Amniotic epithelial cell (primary cell): ENCODE measurements at regions not wholly inside any gene's neighbourhood (a gene's known extent, or its start where the extent isn't known, plus 50 kb on each side); places are given as distances from the start of the nearest gene placed in this dataset.
"Not testable (repeated sequence)": the region's sequence is repeated elsewhere in the genome, so short reads cannot be mapped to it uniquely, and the experiment has no call there.

Experiments used
- DNase-seq: peaks from one replicate; pipeline ENCODE4 v3.0.0-alpha.2; 2010; ENCODE audit warnings: low read depth

DNA sequence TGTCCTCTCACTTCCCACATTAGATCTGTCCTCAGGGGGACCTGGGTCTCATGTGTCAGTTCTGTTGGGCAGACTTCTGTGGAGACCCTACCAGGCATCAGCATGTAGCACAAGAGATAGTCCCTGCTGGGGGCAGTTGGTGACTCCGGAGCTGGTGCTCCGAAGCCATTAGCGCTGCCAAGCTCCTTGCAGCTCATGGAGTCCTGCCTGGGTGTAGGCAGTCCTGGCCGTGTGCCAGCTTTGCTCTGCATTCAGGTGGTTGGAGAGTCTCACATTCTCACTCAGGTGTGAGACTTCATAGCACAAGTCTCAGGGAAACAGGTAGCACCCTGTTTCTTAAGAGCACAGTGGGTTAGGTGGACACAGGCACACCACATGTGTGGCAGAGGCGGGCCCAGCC is 202.3 kb downstream of the LIPI start:
- not testable (repeated sequence) for DNase-seq

DNA sequence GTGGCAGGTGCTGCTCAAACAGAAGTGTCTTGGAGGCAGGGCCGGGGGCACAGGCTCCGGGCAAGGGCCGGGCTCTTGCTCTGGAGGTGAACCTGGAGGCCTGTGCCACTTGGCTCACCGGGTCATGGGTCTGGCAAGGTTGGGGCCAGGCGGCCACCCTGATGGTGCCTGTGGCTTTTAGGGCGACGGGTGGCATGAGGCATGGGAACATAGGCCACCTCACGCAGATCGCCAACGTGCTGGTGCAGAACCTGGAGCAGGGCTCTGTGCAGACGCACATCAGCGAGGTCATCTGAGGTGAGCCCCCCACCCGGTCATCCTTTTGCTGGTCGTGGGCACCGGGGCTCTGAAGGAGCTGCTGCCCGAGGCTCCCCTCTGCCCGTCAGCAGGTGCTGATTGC is 202.7 kb downstream of the LIPI start:
- not testable (repeated sequence) for DNase-seq

DNA sequence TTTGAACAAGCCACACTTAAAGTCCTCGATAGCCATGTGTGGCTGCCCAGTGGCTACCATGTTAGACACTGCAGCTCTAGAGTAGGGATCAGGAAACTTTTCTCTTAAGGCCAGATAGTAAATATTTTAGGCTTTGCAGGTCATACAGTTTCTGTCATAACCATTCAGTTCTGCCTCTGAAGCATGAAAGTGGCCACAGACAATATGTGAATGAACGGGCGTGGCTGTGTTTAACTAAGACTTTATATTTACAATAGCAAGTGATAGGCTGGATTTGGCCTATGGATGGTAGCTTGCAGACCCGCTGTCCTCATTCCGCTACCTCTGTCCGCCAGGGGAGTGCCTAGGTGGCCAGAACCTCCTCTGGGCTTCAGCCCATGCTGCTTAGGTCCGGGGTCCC is 204.6 kb downstream of the LIPI start:
- DNase-seq = not testable (repeated sequence)

DNA sequence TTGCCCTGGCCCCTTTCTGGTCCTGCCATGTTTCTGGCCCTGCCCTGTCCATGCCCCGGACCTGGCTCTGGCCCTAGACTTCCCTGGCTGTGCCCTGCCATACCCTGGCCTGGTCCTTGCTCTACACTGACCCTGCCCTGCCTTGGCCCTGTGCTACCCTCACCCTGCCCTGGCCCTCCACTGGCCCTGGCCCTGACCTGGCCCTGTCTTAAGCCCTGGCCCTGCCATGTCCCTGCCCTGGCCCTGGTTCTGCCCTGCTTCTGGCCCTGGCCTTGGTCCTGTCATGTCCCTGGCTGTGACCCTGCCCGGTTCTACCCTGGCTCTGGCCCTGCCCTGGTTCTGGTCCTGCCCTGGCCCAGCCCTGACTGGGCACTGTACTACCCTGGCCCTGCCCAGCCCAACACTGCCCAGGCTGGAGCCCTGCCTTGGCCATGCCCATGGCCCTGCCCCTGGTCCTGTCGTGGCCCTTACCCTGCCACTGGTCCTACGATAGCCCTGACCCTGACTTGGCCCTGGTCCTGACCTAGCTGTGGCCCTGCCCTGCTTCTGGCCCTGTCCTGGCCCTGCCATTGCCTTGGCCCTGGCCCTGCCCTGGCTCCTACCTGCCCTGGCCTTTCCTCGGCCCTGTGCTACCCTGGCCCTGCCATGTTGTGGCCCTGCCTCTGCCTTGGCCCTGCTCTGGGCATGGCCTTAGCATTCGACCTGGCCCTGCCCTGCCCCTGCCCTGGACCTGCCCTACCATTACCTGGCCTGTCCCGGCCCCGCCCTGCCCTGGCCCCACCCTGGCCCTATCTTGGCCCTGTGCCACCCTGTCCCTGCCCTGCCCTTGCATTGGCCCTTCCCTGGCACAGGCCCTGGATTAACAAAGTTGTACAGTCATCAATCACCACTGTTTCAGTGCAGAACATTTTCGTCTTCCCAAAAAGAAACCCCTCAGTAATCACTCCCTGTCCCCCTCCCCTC is 223.5 kb downstream of the LIPI start:
- DNase-seq = not testable (repeated sequence)

DNA sequence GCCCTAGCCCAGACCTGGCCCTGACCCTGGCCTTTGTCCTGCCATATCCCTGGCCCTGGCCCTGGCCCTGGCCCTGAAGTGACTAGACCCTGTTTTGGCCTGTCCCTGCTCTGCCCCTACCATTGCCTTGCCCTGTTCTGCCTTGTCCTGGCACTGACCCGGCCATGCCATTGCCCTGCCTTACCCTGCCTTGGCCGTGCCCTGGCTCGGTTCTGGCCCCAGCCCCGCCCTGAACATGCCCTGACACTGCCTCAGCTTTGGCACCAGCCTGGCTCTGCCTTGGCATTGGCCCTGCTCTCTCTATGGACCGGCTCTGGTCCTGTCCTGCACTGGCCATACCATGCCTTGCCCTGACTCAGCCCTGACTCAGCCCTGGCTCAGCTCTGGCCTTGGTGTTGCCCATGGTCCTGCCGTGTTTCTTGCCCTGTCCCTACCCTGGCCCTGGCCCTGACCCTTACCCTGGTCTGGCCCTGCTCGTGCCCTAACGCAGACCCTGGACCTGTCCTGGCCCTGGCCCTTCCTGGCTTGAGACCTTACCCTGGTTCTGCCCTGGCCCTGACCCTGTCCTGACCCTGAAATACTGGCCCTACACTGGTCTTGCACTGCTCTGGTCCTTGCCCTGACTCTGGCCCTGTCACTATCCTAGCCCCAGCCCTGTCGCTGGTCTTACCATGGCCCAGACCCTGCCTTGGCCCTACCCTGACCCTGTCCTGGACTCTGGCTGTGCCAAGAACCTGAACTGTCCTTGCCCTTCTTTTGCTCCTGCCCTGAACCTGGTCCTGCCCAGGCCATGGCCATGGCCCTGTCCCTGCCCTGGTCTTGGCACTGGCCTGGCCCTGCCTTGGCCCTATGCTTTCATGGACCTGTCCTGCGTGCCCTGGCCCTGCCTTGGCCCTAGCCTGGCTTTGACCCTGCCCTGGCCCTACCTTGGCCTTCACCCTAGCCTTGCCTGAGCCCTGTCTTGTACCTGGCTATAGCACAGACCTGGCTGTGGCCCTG is 224.6 kb downstream of the LIPI start:
- DNase-seq = not testable (repeated sequence)

DNA sequence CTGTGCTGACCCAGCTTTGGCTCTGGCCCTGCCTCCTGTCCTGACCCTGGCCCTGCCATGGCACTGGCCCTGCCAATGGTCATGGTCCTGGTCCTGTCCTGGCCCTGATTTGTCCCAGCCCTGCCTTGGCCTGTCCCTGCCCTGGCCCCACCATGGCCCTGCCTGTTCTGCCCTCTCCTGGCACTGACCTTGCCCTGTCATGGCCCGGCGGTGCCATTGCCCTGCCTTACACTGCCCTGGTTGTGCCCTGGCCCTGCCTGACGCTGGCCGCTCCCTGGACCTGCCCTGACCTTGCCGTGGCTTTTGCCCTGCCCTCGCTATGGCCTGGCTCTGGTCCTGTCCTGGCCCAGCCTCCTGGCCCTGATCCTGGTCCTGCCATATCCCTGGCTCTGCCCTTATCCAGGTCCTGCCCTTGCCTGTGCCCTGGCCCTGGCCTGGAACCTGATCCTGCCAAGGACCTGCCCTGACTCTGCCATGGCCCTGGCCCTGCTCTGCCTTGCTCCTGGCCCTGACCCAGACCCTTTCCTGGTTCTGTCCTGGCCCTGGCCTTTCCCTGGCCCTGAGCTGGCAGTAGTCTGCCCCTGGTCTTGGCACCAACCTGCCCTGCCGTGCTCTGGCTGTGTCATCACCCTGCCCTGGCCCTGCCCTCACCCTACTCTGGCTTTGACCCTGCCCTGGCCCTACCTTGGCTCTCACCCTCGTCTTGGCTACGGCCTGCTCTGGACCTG is 225.5 kb downstream of the LIPI start:
- DNase-seq = not testable (repeated sequence)

DNA sequence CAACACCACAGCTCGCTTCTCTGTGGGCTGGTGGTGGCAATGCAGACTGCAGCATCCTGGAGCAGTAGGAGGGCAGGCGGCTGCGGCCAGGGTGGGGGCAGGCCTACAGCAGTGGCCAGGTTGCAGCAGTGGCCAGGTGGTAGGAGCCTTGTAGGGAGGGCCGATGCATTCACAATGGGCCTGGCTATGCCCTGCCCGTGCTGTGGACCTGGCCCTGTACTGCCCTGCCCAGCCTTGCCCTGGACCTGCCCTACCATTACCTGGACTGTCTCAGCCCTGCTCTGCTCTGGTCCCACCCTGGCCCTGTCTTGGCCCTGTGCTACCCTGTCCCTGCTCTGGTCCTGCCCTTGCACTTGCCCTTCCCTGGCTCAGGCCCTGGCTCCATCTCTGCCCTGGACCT is 226.0 kb downstream of the LIPI start:
- DNase-seq = not testable (repeated sequence)

DNA sequence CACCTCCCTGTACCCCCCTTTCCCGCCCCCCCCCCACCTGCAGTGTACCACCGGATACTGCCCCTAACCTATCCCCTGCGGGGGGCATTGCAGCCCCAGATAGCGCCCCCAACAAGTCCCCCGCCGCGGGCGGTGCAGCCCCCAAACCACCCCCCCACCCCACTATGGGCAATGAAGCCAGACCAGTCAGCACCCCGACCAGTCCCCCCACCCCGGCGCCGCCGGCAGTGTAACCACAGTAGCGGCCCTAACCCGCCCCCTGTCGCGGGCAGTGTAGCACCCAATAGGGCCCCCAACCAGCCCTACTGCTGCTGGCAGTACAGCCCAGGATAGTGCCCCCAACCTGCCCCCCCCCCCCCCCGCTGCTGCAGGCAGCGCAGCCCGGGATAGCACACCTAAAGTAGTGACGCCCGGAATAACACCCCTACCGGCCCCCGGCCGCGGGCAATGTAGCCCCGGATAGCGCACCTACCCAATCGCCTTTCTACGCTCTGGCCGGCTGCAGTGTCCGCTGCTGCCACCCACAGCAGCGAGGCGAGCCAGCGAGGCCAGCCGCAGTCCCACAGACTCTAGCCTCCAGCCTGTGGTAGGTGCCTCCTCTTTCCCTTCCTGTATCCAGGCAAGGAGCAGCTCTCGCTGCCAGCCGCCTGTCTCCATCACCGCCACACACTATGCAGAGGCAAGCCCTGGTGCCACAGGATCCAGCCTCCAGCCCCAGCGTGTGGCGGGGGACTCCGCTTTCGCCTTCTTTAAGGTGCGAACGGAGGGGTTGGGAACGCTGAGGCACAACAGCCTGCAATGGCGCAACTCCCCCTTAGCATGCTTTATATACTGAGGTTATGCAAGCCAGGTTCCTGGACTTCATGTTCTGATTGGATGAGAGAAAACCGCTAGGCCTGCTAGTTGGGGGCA is 229.3 kb downstream of the LIPI start:
- DNase-seq = not testable (repeated sequence)

DNA sequence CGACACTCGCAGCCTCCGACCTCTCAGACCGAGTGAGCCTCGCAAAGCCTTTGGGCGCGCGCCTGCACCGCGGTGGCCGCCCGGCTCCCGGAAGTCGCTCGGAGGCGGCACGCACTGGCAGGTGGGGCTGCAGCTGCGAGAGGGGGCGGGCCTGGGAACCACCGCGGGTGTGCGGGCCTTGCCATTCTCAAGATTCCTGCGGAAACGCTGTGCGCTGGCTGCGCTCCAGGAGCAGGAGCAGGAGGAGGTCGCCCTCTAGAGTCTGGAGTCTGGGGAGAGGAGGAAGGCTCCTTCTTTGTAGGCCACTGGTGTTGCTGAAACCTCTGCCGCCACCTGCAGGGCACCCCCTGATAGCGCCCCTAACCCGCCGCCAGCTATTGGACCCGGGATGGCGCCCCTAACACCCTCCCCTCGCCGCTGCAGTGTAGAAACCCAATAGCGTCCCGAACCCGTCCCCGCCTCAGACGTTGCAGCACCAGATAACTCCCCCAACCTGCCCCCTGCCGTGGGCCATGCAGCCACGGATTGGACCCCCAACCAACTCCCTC is 230.6 kb downstream of the LIPI start:
- DNase-seq = not testable (repeated sequence)

DNA sequence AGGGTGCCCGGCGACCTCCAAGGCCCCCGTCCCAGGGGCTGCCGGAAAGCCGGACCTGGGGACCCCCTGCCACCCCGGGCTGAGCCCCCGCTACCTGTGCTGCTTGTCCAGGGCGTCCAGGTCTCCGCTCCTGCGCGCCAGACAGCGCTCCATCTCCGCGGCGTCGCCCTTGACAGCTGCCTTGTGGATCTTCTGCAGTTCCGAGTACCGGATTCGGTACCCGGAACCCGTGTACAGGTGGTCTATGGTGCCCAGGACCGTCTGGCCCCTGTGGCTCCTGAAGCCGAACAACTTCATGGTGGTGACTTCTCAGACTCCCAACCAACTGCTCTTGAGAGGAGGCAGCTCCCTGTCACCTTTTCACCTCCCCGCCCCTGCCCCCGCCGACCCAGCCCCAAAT is 231.1 kb downstream of the LIPI start:
- not testable (repeated sequence) for DNase-seq

DNA sequence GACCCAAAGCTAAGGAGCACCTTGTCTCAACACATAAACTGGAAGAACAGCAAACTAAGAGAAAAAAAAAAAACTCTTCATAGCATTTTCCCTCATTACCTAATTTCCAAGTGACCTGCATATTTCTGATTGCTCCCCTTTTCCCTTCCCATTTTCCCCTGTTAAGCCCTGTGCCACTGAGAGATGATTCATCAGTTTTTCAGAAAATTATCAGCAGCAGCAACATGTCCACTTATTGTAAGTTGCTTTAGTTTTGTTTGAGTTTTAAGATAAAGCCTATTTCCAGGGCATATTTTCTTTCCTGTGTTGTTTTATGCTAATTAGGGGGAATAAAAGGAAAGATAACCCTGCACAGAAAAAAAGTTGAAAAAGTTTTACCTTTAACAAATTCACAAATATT is 236.2 kb downstream of the LIPI start:
- not testable (repeated sequence) for DNase-seq

DNA sequence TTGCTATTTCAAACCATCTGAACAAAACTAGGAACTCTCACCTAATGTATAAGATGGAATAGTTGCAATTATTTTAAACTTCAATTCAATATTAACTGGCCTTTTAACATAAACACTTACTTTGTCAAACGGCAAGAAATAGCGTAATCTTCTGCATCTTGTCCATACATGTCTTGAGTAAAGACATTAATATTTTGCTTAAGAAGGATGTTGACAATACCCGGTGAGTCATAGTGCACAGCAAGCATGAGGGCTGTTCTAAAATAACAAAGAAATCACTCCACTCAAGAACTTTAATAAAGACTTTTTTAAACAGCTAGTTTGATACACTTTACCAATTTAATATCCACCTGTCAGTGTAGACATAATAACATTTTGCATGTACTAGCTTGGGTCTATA is 240.9 kb downstream of the LIPI start:
- DNase-seq = not testable (repeated sequence)

DNA sequence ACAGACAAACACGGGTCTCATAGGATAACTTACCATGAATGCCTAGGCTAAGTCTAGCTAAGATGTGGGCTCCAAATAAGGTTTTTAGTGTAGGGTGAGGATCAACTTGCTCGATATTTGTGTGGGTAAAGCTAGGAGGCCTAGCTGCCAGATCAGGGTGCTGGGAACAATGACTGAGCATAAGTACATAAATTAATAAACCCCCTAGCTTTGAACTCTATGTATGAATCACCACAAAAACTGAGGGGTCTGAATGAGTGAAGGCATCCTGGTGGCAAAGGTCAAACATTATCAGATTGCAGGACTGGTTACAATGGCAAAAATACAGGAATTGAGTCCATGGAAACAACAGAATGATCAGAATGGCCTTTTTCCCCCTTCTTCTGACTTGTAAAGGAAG is 241.8 kb downstream of the LIPI start:
- DNase-seq = not testable (repeated sequence)

DNA sequence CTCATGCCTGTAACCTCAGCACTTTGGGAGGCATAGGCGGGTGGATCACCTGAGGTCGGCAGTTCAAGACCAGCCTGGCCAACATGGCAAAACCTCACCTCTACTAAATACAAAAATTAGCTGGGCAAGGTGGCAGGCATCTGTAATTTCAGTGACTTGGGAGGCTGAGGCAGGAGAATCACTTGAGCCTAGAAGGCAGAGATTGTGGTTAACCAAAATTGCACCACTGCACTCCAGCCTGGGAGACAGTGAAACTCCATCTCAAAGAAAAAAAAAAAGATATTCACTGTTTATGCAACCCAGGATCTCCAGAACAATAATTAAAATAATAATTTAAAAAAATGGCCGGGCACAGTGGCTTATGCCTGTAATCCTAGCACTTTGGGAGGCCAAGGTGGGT is 247.5 kb downstream of the LIPI start:
- DNase-seq = not testable (repeated sequence)

DNA sequence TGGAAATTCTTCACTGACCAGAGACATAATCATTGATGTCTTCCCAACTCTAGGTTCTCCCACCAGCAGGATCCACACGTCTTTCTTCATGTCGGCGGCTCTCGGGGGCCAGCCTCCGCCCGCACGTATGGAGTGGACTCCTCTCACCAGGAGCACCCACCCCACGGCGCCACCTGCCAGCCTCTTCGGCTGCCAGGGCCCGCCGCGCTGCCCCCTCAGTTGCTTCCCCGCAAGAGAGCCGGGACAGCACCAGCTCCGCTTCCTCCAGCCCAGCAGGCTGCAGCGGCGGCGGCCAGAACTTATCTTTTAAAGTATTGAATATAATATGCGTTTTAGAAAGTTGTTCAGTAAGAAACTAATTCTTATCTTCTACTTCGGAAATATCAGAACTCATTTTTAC is 273.5 kb downstream of the LIPI start:
- DNase-seq = no peak

DNA sequence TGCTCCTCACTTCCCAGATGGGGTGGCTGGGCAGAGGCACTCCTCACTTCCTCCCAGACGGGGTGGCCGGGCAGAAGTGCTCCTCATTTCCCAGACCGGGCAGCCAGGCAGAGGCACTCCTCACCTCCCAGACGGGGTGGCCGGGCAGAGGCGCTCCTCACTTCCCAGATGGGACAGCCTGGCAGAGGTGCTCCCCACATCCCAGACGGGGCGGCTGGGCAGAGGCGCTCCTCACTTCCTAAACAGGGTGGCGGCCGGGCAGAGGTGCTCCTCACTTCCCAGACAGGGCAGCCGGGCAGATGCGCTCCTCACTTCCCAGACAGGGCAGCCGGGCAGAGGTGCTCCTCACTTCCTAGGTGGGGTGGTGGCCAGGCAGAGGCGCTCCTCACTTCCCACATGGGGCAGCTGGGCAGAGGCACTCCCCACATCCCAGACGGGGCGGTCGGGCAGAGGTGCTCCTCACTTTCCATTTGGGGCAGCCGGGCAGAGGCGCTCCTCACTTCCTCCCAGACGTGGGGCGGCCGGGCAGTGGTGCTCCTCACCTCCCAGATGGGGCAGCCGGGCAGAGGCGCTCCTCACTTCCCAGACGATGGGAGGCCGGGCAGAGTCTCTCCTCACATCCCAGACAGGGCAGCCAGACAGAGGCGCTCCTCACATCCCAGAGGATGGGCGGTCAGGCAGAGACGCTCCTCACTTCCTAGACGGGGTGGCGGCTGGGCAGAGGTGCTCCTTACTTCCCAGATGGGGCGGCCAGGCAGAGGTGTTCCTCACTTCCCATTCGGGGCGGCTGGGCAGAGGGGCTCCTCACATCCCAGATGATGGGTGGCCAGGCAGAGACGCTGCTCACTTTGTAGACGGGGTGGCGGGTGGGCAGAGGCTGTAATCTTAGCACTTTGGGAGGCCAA is 274.5 kb downstream of the LIPI start:
- not testable (repeated sequence) for DNase-seq

DNA sequence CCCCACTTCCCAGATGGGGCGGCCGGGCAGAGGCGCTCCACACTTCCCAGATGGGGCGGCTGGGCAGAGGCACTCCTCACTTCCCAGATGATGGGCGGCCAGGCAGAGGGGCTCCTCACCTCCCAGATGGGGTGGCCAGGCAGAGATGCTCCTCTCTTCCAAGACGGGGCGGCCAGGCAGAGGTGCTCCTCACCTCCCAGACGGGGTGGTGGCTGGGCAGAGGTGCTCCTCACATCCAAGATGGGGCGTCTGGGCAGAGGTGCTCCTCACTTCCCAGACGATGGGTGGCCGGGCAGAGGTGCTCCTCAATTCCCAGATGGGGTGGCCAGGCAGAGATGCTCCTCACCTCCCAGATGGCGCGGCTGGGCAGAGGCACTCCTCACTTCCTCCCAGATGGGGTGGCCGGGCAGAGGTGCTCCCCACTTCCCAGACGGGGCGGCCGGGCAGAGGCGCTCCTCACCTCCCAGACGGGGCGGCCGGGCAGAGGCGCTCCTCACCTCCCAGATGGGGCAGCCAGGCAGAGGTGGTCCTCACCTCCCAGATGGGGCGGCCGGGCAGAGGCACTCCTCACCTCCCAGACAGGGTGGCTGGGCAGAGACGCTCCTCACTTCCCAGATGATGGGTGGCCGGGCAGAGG is 275.2 kb downstream of the LIPI start:
- not testable (repeated sequence) for DNase-seq

DNA sequence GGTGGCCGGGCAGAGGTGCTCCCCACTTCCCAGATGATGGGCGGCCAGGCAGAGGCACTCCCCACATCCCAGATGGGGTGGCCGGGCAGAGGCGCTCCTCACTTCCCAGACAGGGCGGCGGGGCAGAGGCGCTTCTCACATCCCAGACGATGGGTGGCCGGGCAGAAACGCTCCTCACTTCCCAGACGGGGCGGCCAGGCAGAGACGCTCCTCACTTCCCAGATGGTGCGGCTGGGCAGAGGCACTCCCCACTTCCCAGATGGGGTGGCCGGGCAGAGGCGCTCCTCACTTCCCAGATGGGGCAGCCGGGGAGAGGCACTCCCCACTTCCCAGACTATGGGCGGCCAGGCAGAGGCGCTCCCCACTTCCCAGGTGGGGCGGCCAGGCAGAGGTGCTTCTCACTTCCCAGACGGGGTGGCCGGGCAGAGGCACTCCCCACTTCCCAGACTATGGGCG is 275.8 kb downstream of the LIPI start:
- not testable (repeated sequence) for DNase-seq

DNA sequence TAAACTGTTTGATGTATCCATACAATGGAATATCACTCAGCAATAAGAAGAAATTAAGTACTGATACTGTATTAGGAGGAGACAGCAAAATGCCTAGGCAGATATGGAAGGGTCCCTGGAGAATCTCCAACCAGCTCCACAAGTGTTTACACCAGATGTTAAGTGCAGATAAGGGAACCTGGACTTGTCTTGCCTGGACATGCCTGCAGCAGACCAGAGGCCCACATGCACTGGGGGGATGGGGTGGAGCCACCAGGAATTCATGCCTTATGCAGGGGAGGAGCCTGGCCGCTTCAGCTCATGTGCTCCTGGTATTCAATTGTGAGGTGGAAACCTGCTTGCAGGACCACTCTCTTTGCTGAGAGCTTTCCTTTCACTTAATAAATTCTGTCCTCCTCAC is 287.6 kb downstream of the LIPI start:
- not testable (repeated sequence) for DNase-seq
